T-cell (primary cell): ENCODE measurements at regions not wholly inside any gene's neighbourhood (a gene's known extent, or its start where the extent isn't known, plus 50 kb on each side); places are given as distances from the start of the nearest gene placed in this dataset.
"Not testable (repeated sequence)": the region's sequence is repeated elsewhere in the genome, so short reads cannot be mapped to it uniquely, and the experiment has no call there.

Source experiments
- ATAC-seq, 4 experiments: fragments of 200-7000 bp in 3 of 4; fragments of 150-1000 bp in 1 of 4; cut with Tn5 transposase; replicated peaks in 1 of 4; 1 replicate in 3 of 4; 2 replicates in 1 of 4; pipeline ENCODE4 v1.10.0; 2021; ENCODE audit warnings: moderate library complexity in 3 of 4, mild to moderate bottlenecking in 2 of 4, moderate number of reproducible peaks in 1 of 4
- CTCF ChIA-PET, 2 donors: fragments of 300-600 bp; sonication (Branson Sonifier 250); formaldehyde crosslinking; loops; one replicate each; lab custom pipeline; 2022; ENCODE audit warnings: antibody characterized with exemption in 2 of 2; lab: Charles Lee
- POLR2A ChIA-PET, 2 donors: fragments of 300-600 bp; sonication (Branson Sonifier 250); formaldehyde crosslinking; loops; one replicate each; lab custom pipeline; 2022; ENCODE audit warnings: antibody characterized with exemption in 2 of 2; lab: Charles Lee
- DNase-seq, 35 experiments: peaks; one replicate each; pipeline versions ENCODE4 v3.0.0 to v3.0.0-alpha.2; 2013 to 2023
- H3K27ac ChIP-seq: one replicate; pipeline ENCODE4 v1.5.1; 2013; ENCODE audit warnings: low read length
- H3K27me3 ChIP-seq, 2 experiments: replicated peaks in 1 of 2; 1 replicate in 1 of 2; 2 replicates in 1 of 2; pipeline versions ENCODE4 v1.6.1 to v1.7.0; 2013; ENCODE audit warnings: low read length in 1 of 2, mixed read lengths in 1 of 2; ENCODE audit not compliant: control insufficient read depth in 2 of 2, insufficient read depth in 2 of 2; ENCODE audit errors: extremely low read depth in 1 of 2
- H3K36me3 ChIP-seq, 2 donors: 1 replicate in 1 of 2; 2 replicates in 1 of 2; pipeline versions ENCODE4 v1.6.1 to v1.7.0; 2013; ENCODE audit warnings: low read length in 1 of 2; ENCODE audit not compliant: control insufficient read depth in 2 of 2, insufficient read depth in 1 of 2; ENCODE audit errors: extremely low read depth in 1 of 2
- H3K4me1 ChIP-seq, 2 experiments: 1 replicate in 1 of 2; 2 replicates in 1 of 2; pipeline versions ENCODE4 v1.6.1 to v1.7.0; 2013; ENCODE audit warnings: low read length in 2 of 2, mixed read lengths in 1 of 2; ENCODE audit not compliant: insufficient read depth in 2 of 2, control insufficient read depth in 1 of 2; ENCODE audit errors: extremely low read depth in 1 of 2
- H3K4me3 ChIP-seq, 2 donors: 1 replicate in 1 of 2; 2 replicates in 1 of 2; pipeline versions ENCODE4 v1.5.1 to v1.7.0; 2013; ENCODE audit warnings: mild to moderate bottlenecking in 2 of 2, low read length in 1 of 2, moderate library complexity in 1 of 2; ENCODE audit not compliant: control insufficient read depth in 1 of 2; ENCODE audit errors: extremely low read depth in 1 of 2
- H3K9me3 ChIP-seq: 2 replicates; pipeline ENCODE4 v1.7.0; 2013
- H3K27ac Mint-ChIP-seq, 2 donors: one replicate each; pipeline ENCODE4 v1.8.0; 2020 to 2021; ENCODE audit warnings: mild to moderate bottlenecking in 2 of 2, mixed read lengths in 2 of 2
- H3K27me3 Mint-ChIP-seq, 2 donors: one replicate each; pipeline ENCODE4 v1.8.0; 2021 to 2022; ENCODE audit warnings: mixed read lengths in 2 of 2
- H3K36me3 Mint-ChIP-seq: one replicate; pipeline ENCODE4 v1.8.0; 2021; ENCODE audit warnings: mixed read lengths
- H3K4me1 Mint-ChIP-seq, 3 donors: one replicate each; pipeline ENCODE4 v1.8.0; 2020 to 2022; ENCODE audit warnings: mixed read lengths in 3 of 3, mild to moderate bottlenecking in 1 of 3
- H3K4me3 Mint-ChIP-seq, 3 donors: one replicate each; pipeline ENCODE4 v1.8.0; 2020 to 2022; ENCODE audit warnings: mild to moderate bottlenecking in 3 of 3, mixed read lengths in 3 of 3, moderate library complexity in 3 of 3
- H3K9me3 Mint-ChIP-seq, 3 donors: one replicate each; pipeline ENCODE4 v1.8.0; 2020 to 2022; ENCODE audit warnings: mixed read lengths in 3 of 3
- WGBS: methylation state at CpG from one replicate; pipeline ENCODE4 v1.1.5; 2013; ENCODE audit warnings: missing lambda C conversion rate; ENCODE audit not compliant: insufficient coverage; 5-methylcytosine and 5-hydroxymethylcytosine counted together

- Histone ChIP-seq H3K27ac (no peak overlapping the region), H3K9me3 (no peaks in the 10 kb centered on the region), H3K4me1 (no peaks in the 10 kb centered on the region), H3K27me3 (no peaks in the 10 kb centered on the region), H3K4me3 (no peak overlapping the region), H3K36me3 (no peaks in the 10 kb centered on the region)
- no peak overlapping the region for H3K27ac Mint-ChIP-seq
- CTCF ChIA-PET, result no interaction called here
- H3K36me3 Mint-ChIP-seq, result no peaks in the 10 kb centered on the region
- H3K4me1 Mint-ChIP-seq, result no peaks in the 10 kb centered on the region
- DNase-seq (no peak), ATAC-seq (no peak)
- peaks cover 0 to 3% of the 10 kb centered on the region in 2 donors for H3K27me3 Mint-ChIP-seq
- no peak overlapping the region for H3K4me3 Mint-ChIP-seq
- POLR2A ChIA-PET, result no interaction called here
- 75% methylated on average over 3 of the region's 3 CpGs for WGBS
- peaks cover 0 to 4% (median 2%) of the 10 kb centered on the region in 3 donors for H3K9me3 Mint-ChIP-seq
These were observed 189.9 kb downstream of the NKX6-1 start for GRCh38 chr4:84309191-84309590.

GRCh38 chr4:84298719-84299254 is 200.3 kb downstream of the NKX6-1 start:
- POLR2A ChIA-PET, H3K4me3 ChIP-seq, CTCF ChIA-PET, H3K27ac Mint-ChIP-seq, ATAC-seq, H3K4me1 Mint-ChIP-seq, H3K9me3 Mint-ChIP-seq, H3K4me3 Mint-ChIP-seq, DNase-seq, H3K36me3 ChIP-seq, H3K4me1 ChIP-seq, H3K27ac ChIP-seq, H3K9me3 ChIP-seq, H3K27me3 Mint-ChIP-seq, H3K36me3 Mint-ChIP-seq, H3K27me3 ChIP-seq: not testable (repeated sequence)
- WGBS, result 98% methylated on average over 8 of the region's 27 CpGs

- peaks cover 3 to 5% (median 4%) of the 10 kb centered on the region in 3 donors for H3K9me3 Mint-ChIP-seq
- no peaks in the 10 kb centered on the region for H3K36me3 Mint-ChIP-seq
- Histone ChIP-seq H3K4me3 (no peak overlapping the region), H3K4me1 (no peaks in the 10 kb centered on the region), H3K36me3 (no peaks in the 10 kb centered on the region), H3K27ac (no peak overlapping the region), H3K27me3 (no peaks in the 10 kb centered on the region), H3K9me3 (no peaks in the 10 kb centered on the region)
- ATAC-seq, result no peak
- H3K27ac Mint-ChIP-seq, result no peak overlapping the region
- 14% methylated on average over 1 of the region's 2 CpGs for WGBS
- POLR2A ChIA-PET, result no interaction called here
- no peak overlapping the region for H3K4me3 Mint-ChIP-seq
- H3K4me1 Mint-ChIP-seq, result no peaks in the 10 kb centered on the region
- no peaks in the 10 kb centered on the region for H3K27me3 Mint-ChIP-seq
- CTCF ChIA-PET, result no interaction called here
- no peak for DNase-seq
These were observed 200.9 kb downstream of the NKX6-1 start for GRCh38 chr4:84298023-84298718.

GRCh38 chr4:84291969-84292368 is 207.1 kb downstream of the NKX6-1 start:
- WGBS, result 100% methylated on average over 1 of the region's 2 CpGs
- H3K27me3 ChIP-seq, result no peaks in the 10 kb centered on the region

GRCh38 chr4:84286048-84286447 is 213.0 kb downstream of the NKX6-1 start:
- DNase-seq, result no peak
- Histone ChIP-seq H3K4me3 (no peak overlapping the region), H3K9me3 (no peaks in the 10 kb centered on the region), H3K36me3 (no peaks in the 10 kb centered on the region), H3K27me3 (peaks cover 0 to 3% of the 10 kb centered on the region in 2 experiments), H3K4me1 (no peaks in the 10 kb centered on the region), H3K27ac (no peak overlapping the region)
- no peak for ATAC-seq
- H3K4me3 Mint-ChIP-seq, result no peak overlapping the region
- no peak overlapping the region for H3K27ac Mint-ChIP-seq
- H3K36me3 Mint-ChIP-seq, result no peaks in the 10 kb centered on the region
- ChIA-PET CTCF (no interaction called here), POLR2A (interaction anchor here in 1 of 2 donors (0.7 kb wide), 1 partner anchor 60 kb away, joined by 3 read pairs; no protein-coding TSS in a partner anchor)
- H3K9me3 Mint-ChIP-seq, result peaks cover 9 to 17% (median 13%) of the 10 kb centered on the region in 3 donors
- H3K27me3 Mint-ChIP-seq, result no peaks in the 10 kb centered on the region
- H3K4me1 Mint-ChIP-seq, result no peaks in the 10 kb centered on the region
- 69% methylated on average over 4 of the region's 5 CpGs for WGBS

More at GRCh38 chr4:84291969-84292368, 207.1 kb downstream of the NKX6-1 start:
- Mint-ChIP-seq H3K27me3 (no peaks in the 10 kb centered on the region), H3K4me1 (no peaks in the 10 kb centered on the region), H3K36me3 (no peaks in the 10 kb centered on the region), H3K9me3 (peaks cover 8 to 21% (median 15%) of the 10 kb centered on the region in 3 donors), H3K4me3 (no peak overlapping the region), H3K27ac (no peak overlapping the region)
- H3K4me1 ChIP-seq, result no peaks in the 10 kb centered on the region
- ATAC-seq (no peak), DNase-seq (no peak)
- H3K36me3 ChIP-seq, result no peaks in the 10 kb centered on the region
- H3K9me3 ChIP-seq, result no peaks in the 10 kb centered on the region
- H3K27ac ChIP-seq, result no peak overlapping the region
- no peak overlapping the region for H3K4me3 ChIP-seq
- ChIA-PET POLR2A (no interaction called here), CTCF (no interaction called here)

GRCh38 chr4:84279678-84280077 is 219.4 kb downstream of the NKX6-1 start:
- no CpG with 5 or more reads among the region's 1 CpG for WGBS
- Mint-ChIP-seq H3K36me3 (no peaks in the 10 kb centered on the region), H3K27ac (no peak overlapping the region), H3K27me3 (no peaks in the 10 kb centered on the region), H3K9me3 (peaks cover 0 to 3% (median 0%) of the 10 kb centered on the region in 3 donors), H3K4me3 (no peak overlapping the region), H3K4me1 (no peaks in the 10 kb centered on the region)
- ChIA-PET CTCF (no interaction called here), POLR2A (no interaction called here)
- ATAC-seq, result no peak
- H3K9me3 ChIP-seq, result no peaks in the 10 kb centered on the region
- no peaks in the 10 kb centered on the region for H3K27me3 ChIP-seq
- no peaks in the 10 kb centered on the region for H3K4me1 ChIP-seq
- no peak for DNase-seq
- H3K36me3 ChIP-seq, result no peaks in the 10 kb centered on the region
- H3K4me3 ChIP-seq, result no peak overlapping the region
- no peak overlapping the region for H3K27ac ChIP-seq
